ES-I3 (cell line): ENCODE measurements at regions not wholly inside any gene's neighbourhood (a gene's known extent, or its start where the extent isn't known, plus 50 kb on each side); places are given as distances from the start of the nearest gene placed in this dataset.
"Not testable (repeated sequence)": the region's sequence is repeated elsewhere in the genome, so short reads cannot be mapped to it uniquely, and the experiment has no call there.

ENCODE experiments used
- H3K36me3 ChIP-seq: 2 replicates; pipeline ENCODE4 v1.6.1; 2013; ENCODE audit warnings: mild to moderate bottlenecking, low read length, control low read depth, moderate library complexity; ENCODE audit not compliant: insufficient read depth
- H3K4me1 ChIP-seq: 2 replicates; pipeline ENCODE4 v1.6.1; 2013; ENCODE audit warnings: mild to moderate bottlenecking, control low read depth, low read length; ENCODE audit not compliant: insufficient read depth
- H3K9ac ChIP-seq: 2 replicates; pipeline ENCODE4 v1.6.1; 2013; ENCODE audit warnings: low read depth, mild to moderate bottlenecking, low read length, moderate library complexity
- H3K9me3 ChIP-seq: 2 replicates; pipeline ENCODE4 v1.6.1; 2013; ENCODE audit warnings: mild to moderate bottlenecking, low read length, moderate library complexity; ENCODE audit not compliant: control insufficient read depth, insufficient read depth

- H3K9ac ChIP-seq: no peak overlapping the region
- H3K36me3 ChIP-seq: no peaks in the 10 kb centered on the region
- H3K4me1 ChIP-seq: no peaks in the 10 kb centered on the region
- H3K9me3 ChIP-seq: peaks cover 6% of the 10 kb centered on the region
Observed at GRCh38 chr4:59650861-59651260, 1549.3 kb upstream of the ADGRL3 start.

- H3K9me3 ChIP-seq: peaks cover 6% of the 10 kb centered on the region
- H3K9ac ChIP-seq: no peak overlapping the region
- H3K4me1 ChIP-seq: no peaks in the 10 kb centered on the region
- no peaks in the 10 kb centered on the region for H3K36me3 ChIP-seq
Observed at GRCh38 chr4:59655996-59656395, 1544.1 kb upstream of the ADGRL3 start.

DNA sequence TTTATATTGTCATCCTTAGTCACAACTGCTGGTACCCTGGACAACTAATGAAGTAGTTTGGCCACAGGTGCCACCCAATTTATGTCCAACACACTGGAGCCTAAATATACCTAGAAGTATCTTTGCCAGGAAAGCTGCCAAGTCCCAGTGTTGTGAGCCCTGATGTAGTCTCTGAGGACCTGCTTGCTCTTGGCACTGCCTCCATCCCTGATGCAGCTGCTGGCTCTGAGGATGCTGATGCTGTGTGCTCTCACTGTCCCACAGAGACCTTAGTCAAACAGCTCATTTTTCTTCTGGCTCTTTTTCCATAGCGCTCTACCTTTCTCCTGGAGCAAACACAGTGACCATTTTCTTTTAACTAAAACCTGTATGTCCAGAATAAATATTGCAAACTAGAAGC lies 1535.4 kb upstream of the ADGRL3 start:
- Histone ChIP-seq H3K9ac (no peak overlapping the region), H3K36me3 (no peaks in the 10 kb centered on the region), H3K9me3 (no peaks in the 10 kb centered on the region), H3K4me1 (peaks cover 7% of the 10 kb centered on the region; the same call in 1 of the 2 replicates)

DNA sequence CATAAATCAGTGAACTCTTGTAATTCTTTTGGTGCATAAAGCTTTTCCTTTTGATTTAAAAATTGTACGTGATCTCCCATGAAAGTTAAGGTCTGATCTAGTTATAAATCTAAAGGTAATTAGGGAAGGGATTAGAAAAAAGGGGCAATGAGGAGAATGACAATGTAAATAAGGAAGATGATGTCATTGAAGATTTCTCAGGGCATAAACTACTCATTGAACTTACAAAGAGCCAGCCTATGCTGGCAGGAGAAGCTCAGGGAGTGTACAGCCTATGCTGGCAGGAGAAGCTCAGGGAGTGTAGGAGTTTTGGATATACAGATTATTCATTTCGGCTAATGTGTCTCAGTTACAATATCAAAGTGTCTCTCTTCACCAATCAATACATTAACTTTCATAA lies 1533.5 kb upstream of the ADGRL3 start:
- no peaks in the 10 kb centered on the region for H3K9me3 ChIP-seq
- H3K9ac ChIP-seq: no peak overlapping the region
- no peaks in the 10 kb centered on the region for H3K36me3 ChIP-seq
- H3K4me1 ChIP-seq: peaks cover 7% of the 10 kb centered on the region; the same call in 1 of the 2 replicates

DNA sequence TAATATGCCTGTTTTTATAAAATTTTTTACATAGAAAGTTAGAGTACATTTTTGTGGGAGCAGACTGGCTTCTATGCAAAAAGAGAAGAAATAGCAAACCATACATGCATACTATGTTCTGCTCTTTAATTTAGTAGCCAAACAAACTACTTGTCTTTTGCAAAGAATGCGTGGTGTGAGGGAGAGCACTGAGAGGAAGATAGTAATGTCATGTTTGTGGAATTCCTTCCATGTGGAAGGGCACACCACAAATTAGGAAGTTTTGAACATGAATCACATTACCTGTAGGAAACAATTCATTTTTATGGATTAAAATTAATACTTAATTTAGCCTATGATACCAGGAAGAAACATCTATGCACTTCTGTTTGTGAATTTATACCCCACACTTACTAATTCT lies 1529.1 kb upstream of the ADGRL3 start:
- no peak overlapping the region for H3K9ac ChIP-seq
- no peaks in the 10 kb centered on the region for H3K9me3 ChIP-seq
- no peaks in the 10 kb centered on the region for H3K36me3 ChIP-seq
- H3K4me1 ChIP-seq: peaks cover 7% of the 10 kb centered on the region; the same call in 1 of the 2 replicates

DNA sequence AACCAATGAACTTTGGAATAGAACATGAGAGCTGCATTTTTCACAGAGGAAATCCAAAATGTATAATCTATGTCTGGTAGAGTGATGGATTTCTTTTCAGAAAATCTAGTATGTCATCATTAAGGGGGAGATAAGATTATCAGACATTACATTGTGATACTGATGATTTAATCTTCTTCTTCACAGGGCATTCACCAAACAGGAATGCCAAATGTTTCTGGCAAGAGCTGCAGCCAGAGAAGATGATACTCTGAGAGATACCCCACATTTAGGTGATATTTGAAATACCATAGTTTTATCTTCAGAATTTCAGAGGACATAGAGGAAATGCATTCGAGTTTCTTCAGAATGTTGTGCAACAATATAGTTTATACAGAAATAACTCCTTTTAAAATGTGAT lies 1523.7 kb upstream of the ADGRL3 start:
- Histone ChIP-seq H3K9me3 (no peaks in the 10 kb centered on the region; the same call in 1 of the 2 replicates), H3K9ac (no peak overlapping the region), H3K4me1 (no peaks in the 10 kb centered on the region), H3K36me3 (no peaks in the 10 kb centered on the region)

- not testable (repeated sequence) for H3K9me3 ChIP-seq, H3K36me3 ChIP-seq, H3K4me1 ChIP-seq, H3K9ac ChIP-seq
Observed at GRCh38 chr4:59676992-59677391, 1523.1 kb upstream of the ADGRL3 start.

GRCh38 chr4:59685626-59686025 lies 1514.5 kb upstream of the ADGRL3 start:
- Histone ChIP-seq H3K4me1 (no peaks in the 10 kb centered on the region), H3K36me3 (no peaks in the 10 kb centered on the region), H3K9me3 (no peaks in the 10 kb centered on the region), H3K9ac (no peak overlapping the region)

GRCh38 chr4:59689149-59689548 lies 1511.0 kb upstream of the ADGRL3 start:
- Histone ChIP-seq H3K36me3 (no peaks in the 10 kb centered on the region), H3K9ac (no peak overlapping the region), H3K9me3 (no peaks in the 10 kb centered on the region), H3K4me1 (no peaks in the 10 kb centered on the region)

DNA sequence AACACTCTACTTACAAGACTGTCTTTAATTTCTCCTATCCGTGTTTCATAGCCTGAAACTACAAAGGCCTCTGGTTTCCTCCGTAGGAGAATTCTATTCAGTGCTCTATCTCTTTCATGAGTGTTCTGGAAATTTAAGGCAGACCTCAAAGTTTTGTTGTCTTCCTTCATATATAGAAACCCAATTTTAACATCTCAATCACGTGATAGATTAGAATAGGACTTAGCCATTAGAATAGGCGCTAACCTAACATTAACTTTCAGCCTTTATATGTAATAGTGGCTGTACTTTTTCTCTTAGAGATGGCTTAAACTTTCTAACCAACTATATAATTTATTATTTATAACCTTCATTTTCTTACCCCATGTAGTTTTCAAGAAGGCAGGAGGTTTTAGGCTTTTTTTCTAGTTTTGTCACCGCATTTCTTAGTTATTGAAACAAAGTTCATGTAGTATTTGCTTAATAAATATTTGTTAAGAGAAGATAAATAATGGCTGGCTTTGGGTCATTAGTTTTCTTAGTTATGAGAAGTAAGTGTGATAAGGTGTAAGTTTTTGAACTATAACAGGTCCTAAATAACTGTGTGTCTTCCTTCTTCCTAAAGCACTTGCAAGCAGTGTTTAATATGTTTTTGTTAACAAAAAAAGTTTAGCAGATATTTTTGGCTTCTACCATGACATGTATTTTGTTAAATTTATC lies 1504.6 kb upstream of the ADGRL3 start:
- Histone ChIP-seq H3K9ac (no peak overlapping the region), H3K9me3 (no peaks in the 10 kb centered on the region), H3K36me3 (no peaks in the 10 kb centered on the region), H3K4me1 (no peaks in the 10 kb centered on the region)

- H3K36me3 ChIP-seq: no peaks in the 10 kb centered on the region
- H3K4me1 ChIP-seq: no peaks in the 10 kb centered on the region
- H3K9me3 ChIP-seq: no peaks in the 10 kb centered on the region
- H3K9ac ChIP-seq: no peak overlapping the region
Observed at GRCh38 chr4:59698041-59698440, 1502.1 kb upstream of the ADGRL3 start.

- Histone ChIP-seq H3K9ac (no peak overlapping the region), H3K36me3 (no peaks in the 10 kb centered on the region), H3K9me3 (no peaks in the 10 kb centered on the region), H3K4me1 (no peaks in the 10 kb centered on the region)
Observed at GRCh38 chr4:59700651-59701050, 1499.5 kb upstream of the ADGRL3 start.

- H3K4me1 ChIP-seq: no peaks in the 10 kb centered on the region
- no peaks in the 10 kb centered on the region for H3K9me3 ChIP-seq
- no peak overlapping the region for H3K9ac ChIP-seq
- no peaks in the 10 kb centered on the region for H3K36me3 ChIP-seq
Observed at GRCh38 chr4:59704616-59705015, 1495.5 kb upstream of the ADGRL3 start.

GRCh38 chr4:59712470-59712869 lies 1487.7 kb upstream of the ADGRL3 start:
- Histone ChIP-seq H3K36me3 (no peaks in the 10 kb centered on the region), H3K9ac (no peak overlapping the region), H3K4me1 (no peaks in the 10 kb centered on the region), H3K9me3 (no peaks in the 10 kb centered on the region)

- not testable (repeated sequence) for H3K36me3 ChIP-seq, H3K9ac ChIP-seq, H3K9me3 ChIP-seq, H3K4me1 ChIP-seq
Observed at GRCh38 chr4:59724286-59724685, 1475.8 kb upstream of the ADGRL3 start.

DNA sequence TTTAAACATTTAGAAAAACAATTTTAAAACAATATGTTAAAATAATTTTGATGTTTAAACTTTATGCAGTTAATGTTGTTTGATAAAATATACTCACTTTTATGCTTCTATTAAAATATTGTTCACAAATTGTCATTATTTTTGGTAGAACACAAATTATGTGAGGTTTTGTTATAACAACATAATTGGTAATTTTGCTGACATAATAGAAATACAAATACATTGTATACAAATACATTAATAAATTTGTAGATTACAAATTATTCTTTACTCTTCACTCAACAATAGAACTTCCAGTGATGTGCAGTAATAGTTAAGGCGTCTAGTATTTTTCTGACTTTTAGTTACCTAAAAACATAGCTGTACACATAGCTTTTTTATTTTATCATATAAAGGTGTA lies 1472.4 kb upstream of the ADGRL3 start:
- Histone ChIP-seq H3K9ac (no peak overlapping the region), H3K36me3 (no peaks in the 10 kb centered on the region), H3K9me3 (no peaks in the 10 kb centered on the region), H3K4me1 (no peaks in the 10 kb centered on the region)
